ENCODE measurements at regions not wholly inside any gene's neighbourhood (a gene's known extent, or its start where the extent isn't known, plus 50 kb on each side); places are given as distances from the start of the nearest gene placed in this dataset.

DNA sequence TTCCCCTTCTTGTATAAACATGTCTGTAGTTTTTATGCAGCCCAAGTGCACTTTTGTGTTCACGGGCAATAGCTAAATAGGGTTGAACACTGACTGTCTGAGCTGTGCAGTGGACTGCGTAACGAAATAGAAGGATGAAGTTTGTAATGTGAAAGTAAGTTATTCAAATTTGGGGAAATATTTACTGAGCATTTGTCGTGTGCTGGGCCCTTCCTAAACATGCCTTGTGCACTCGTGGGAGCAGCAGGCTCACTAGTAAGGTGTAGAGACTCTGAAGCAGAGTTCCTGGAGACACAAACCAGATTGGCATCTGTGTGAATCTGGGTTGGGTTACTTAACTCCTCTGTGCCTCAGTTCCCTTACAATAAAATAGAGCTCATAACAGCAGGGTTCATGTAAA, 51.7 kb upstream of the C1QTNF7 start:
- Histone ChIP-seq H3K4me1 (ENCODE audit: control insufficient read depth in 5 of 5, insufficient read depth in 5 of 5, low read length in 5 of 5) (peaks cover 0 to 38% (median 6%) of the 10 kb centered on the region in 5 donors), H3K27ac (ENCODE audit: low read depth in 1 of 2, low read length in 1 of 2) (peak overlapping the region in 1 of 2 donors; percentile 55), H3K9me3 (ENCODE audit: control insufficient read depth in 4 of 4, insufficient read depth in 3 of 4, low read length in 3 of 4) (no peaks in the 10 kb centered on the region), H3K27me3 (ENCODE audit: control insufficient read depth in 3 of 3, insufficient read depth in 3 of 3, low read length in 2 of 3) (no peaks in the 10 kb centered on the region), H3K9ac (ENCODE audit: insufficient read depth in 1 of 2, low read length in 2 of 2) (peak overlapping the region in 1 of 2 donors; percentile 97), H3K4me3 (no peak overlapping the region), H3K36me3 (ENCODE audit: control insufficient read depth in 4 of 4, insufficient read depth in 4 of 4, low read length in 4 of 4) (peaks cover 0 to 2% (median 0%) of the 10 kb centered on the region in 4 donors)
- 61 to 72% methylated on average over 5 of the region's 5 CpGs for WGBS, 2 donors
- ATAC-seq (ENCODE audit: insufficient read depth, low FRiP score) = no peak
- TF ChIP-seq, protein P1, sequence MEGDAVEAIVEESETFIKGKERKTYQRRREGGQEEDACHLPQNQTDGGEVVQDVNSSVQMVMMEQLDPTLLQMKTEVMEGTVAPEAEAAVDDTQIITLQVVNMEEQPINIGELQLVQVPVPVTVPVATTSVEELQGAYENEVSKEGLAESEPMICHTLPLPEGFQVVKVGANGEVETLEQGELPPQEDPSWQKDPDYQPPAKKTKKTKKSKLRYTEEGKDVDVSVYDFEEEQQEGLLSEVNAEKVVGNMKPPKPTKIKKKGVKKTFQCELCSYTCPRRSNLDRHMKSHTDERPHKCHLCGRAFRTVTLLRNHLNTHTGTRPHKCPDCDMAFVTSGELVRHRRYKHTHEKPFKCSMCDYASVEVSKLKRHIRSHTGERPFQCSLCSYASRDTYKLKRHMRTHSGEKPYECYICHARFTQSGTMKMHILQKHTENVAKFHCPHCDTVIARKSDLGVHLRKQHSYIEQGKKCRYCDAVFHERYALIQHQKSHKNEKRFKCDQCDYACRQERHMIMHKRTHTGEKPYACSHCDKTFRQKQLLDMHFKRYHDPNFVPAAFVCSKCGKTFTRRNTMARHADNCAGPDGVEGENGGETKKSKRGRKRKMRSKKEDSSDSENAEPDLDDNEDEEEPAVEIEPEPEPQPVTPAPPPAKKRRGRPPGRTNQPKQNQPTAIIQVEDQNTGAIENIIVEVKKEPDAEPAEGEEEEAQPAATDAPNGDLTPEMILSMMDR (IDR thresholded peaks at IDR 0.05; ENCODE audit: control extremely low read depth, extremely low read depth) = no peak
- no peak for DNase-seq

DNA sequence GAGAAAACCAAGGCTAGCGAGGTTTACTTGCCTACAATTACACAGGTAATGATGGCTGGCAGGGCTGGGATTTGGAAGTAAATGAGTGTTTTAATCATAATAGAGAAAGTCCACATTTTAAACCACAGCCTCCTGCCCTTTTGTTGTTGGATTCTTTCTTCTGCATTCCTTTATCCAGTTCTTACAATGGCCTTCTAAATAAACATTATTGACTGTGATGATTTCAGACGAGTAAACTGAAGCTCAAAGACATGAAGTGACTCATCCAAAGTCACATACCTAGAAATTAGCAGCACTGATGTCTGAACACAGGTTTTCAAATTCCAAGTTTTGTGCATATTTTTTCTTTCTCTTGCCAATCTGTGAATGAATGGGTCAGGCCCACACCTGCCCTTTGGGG, 51.2 kb upstream of the C1QTNF7 start:
- no peak for DNase-seq
- no peak for ATAC-seq (ENCODE audit: insufficient read depth, low FRiP score)
- Histone ChIP-seq H3K9me3 (ENCODE audit: control insufficient read depth in 4 of 4, insufficient read depth in 3 of 4, low read length in 3 of 4) (no peaks in the 10 kb centered on the region), H3K27me3 (ENCODE audit: control insufficient read depth in 3 of 3, insufficient read depth in 3 of 3, low read length in 2 of 3) (no peaks in the 10 kb centered on the region), H3K36me3 (ENCODE audit: control insufficient read depth in 4 of 4, insufficient read depth in 4 of 4, low read length in 4 of 4) (peaks cover 0 to 2% (median 0%) of the 10 kb centered on the region in 4 donors), H3K4me3 (no peak overlapping the region), H3K4me1 (ENCODE audit: control insufficient read depth in 5 of 5, insufficient read depth in 5 of 5, low read length in 5 of 5) (peaks cover 0 to 38% (median 6%) of the 10 kb centered on the region in 5 donors), H3K9ac (ENCODE audit: insufficient read depth in 1 of 2, low read length in 2 of 2) (no peak overlapping the region), H3K27ac (ENCODE audit: low read depth in 1 of 2, low read length in 1 of 2) (no peak overlapping the region)
- WGBS, 2 donors = 75 to 90% methylated on average over 2 of the region's 2 CpGs
- TF ChIP-seq, protein P1 (IDR thresholded peaks at IDR 0.05; ENCODE audit: control extremely low read depth, extremely low read depth) = no peak

All from lung (tissue), 11 donors.